22Rv1 (cell line): ENCODE measurements at regions not wholly inside any gene's neighbourhood (a gene's known extent, or its start where the extent isn't known, plus 50 kb on each side); places are given as distances from the start of the nearest gene placed in this dataset.

Source experiments
- CTCF ChIP-seq: fragments of 450-650 bp; IDR thresholded peaks from 2 replicates; pipeline ENCODE4 v1.5.1; 2017; ENCODE audit warnings: mild to moderate bottlenecking
- ZFX ChIP-seq: fragments of 450-650 bp; IDR thresholded peaks from 2 replicates; pipeline ENCODE4 v1.6.1; 2017; ENCODE audit warnings: antibody characterized with exemption, borderline replicate concordance

GRCh38 chr11:71364176-71364671 lies 84.0 kb downstream of the DHCR7 start:
- TF ChIP-seq CTCF (no peak), ZFX (no peak)
